ENCODE measurements at regions not wholly inside any gene's neighbourhood (a gene's known extent, or its start where the extent isn't known, plus 50 kb on each side); places are given as distances from the start of the nearest gene placed in this dataset.
"Not testable (repeated sequence)": the region's sequence is repeated elsewhere in the genome, so short reads cannot be mapped to it uniquely, and the experiment has no call there.

DNA sequence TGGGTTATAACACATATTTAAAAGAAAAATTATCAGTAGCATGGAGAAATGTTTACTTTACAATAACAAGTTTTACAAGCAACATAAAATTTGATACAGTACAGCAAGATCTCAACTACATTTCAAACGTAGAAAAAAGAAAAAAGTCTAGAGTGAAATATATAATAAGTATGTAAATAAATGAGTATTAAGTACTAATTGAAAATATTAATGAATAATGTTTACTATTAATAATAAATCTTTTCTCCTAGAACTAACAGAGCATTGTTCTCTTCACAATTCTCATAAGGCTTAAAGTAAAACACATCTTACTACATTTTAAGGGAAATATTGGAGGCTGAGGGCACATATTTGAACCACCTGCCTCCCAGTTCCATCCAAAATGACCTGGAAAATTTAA lies 72.1 kb downstream of the TMEM212 start:
- DNase-seq (no peak), ATAC-seq (no peak)
- ChIA-PET POLR2A (no interaction called here), CTCF (no interaction called here)
- peaks cover 7% of the 10 kb centered on the region for H3K27me3 Mint-ChIP-seq
- no peak for TF ChIP-seq CTCF (IDR thresholded peaks at IDR 0.05)
- H3K9me3 Mint-ChIP-seq, result peaks cover 8% of the 10 kb centered on the region
- no peaks in the 10 kb centered on the region for H3K36me3 Mint-ChIP-seq (ENCODE audit: low read depth)
- H3K27ac Mint-ChIP-seq, result no peak overlapping the region
- H3K4me3 Mint-ChIP-seq, result no peak overlapping the region
- H3K4me1 Mint-ChIP-seq (ENCODE audit: low read depth), result no peaks in the 10 kb centered on the region
- intact Hi-C loops (cut with micrococcal nuclease), result no loop called here

- POLR2A ChIA-PET, result no interaction called here
Observed at GRCh38 chr3:171916888-171917287, 73.7 kb downstream of the TMEM212 start.

DNA sequence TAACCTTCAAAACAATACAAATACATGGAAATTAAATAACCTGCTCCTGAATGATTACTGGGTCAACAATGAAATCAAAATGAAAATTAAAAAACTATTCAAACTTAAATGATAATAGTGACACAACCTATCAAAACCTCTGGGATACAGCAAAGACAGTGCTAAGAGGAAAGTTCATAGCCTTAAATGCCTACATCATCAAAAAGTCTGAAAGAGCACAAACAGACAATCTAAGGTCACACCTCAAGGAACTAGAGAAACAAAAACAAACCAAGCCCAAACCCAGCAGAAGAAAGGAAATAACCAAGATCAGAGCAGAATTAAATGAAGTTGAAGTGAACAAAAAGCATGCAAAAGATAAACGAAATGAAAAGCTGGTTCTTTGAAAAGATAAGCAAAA lies 79.5 kb downstream of the TMEM212 start:
- peaks cover 13% of the 10 kb centered on the region for H3K27me3 Mint-ChIP-seq
- H3K4me3 Mint-ChIP-seq; intact Hi-C loops (cut with micrococcal nuclease); H3K27ac Mint-ChIP-seq; POLR2A ChIA-PET; H3K36me3 Mint-ChIP-seq (ENCODE audit: low read depth); ATAC-seq; H3K4me1 Mint-ChIP-seq (ENCODE audit: low read depth); H3K9me3 Mint-ChIP-seq; DNase-seq; CTCF ChIA-PET: not testable (repeated sequence)

More at GRCh38 chr3:171916888-171917287, 73.7 kb downstream of the TMEM212 start:
- Mint-ChIP-seq H3K4me1 (ENCODE audit: low read depth) (no peaks in the 10 kb centered on the region), H3K4me3 (no peak overlapping the region), H3K9me3 (peaks cover 2% of the 10 kb centered on the region), H3K27me3 (peaks cover 7% of the 10 kb centered on the region), H3K36me3 (ENCODE audit: low read depth) (no peaks in the 10 kb centered on the region), H3K27ac (no peak overlapping the region)
- DNase-seq (no peak), ATAC-seq (no peak)
- intact Hi-C loops (cut with micrococcal nuclease), result no loop called here
- no peak for TF ChIP-seq CTCF (IDR thresholded peaks at IDR 0.05)
- CTCF ChIA-PET, result no interaction called here

GRCh38 chr3:171923668-171924067 lies 80.5 kb downstream of the TMEM212 start:
- DNase-seq, H3K4me3 Mint-ChIP-seq: not testable (repeated sequence)
- CTCF ChIA-PET, result interaction anchor here (1.4 to 1.6 kb wide), 2 partner anchors 377 to 418 kb away, joined by 3 read pairs; no protein-coding TSS in a partner anchor

GRCh38 chr3:171924864-171925263 lies 81.7 kb downstream of the TMEM212 start:
- CTCF ChIA-PET, result interaction anchor here (1.4 kb wide), 1 partner anchor 375 kb away, joined by 3 read pairs; no protein-coding TSS in a partner anchor
- intact Hi-C loops (cut with micrococcal nuclease); DNase-seq; H3K4me1 Mint-ChIP-seq (ENCODE audit: low read depth); H3K4me3 Mint-ChIP-seq; H3K27ac Mint-ChIP-seq; H3K36me3 Mint-ChIP-seq (ENCODE audit: low read depth); H3K27me3 Mint-ChIP-seq; ATAC-seq; POLR2A ChIA-PET: not testable (repeated sequence)
- H3K9me3 Mint-ChIP-seq, result peaks cover 11% of the 10 kb centered on the region

More at GRCh38 chr3:171923668-171924067, 80.5 kb downstream of the TMEM212 start:
- H3K27ac Mint-ChIP-seq; H3K36me3 Mint-ChIP-seq (ENCODE audit: low read depth); ATAC-seq; intact Hi-C loops (cut with micrococcal nuclease); H3K4me1 Mint-ChIP-seq (ENCODE audit: low read depth); POLR2A ChIA-PET: not testable (repeated sequence)
- Mint-ChIP-seq H3K27me3 (peaks cover 12% of the 10 kb centered on the region), H3K9me3 (peaks cover 11% of the 10 kb centered on the region)

DNA sequence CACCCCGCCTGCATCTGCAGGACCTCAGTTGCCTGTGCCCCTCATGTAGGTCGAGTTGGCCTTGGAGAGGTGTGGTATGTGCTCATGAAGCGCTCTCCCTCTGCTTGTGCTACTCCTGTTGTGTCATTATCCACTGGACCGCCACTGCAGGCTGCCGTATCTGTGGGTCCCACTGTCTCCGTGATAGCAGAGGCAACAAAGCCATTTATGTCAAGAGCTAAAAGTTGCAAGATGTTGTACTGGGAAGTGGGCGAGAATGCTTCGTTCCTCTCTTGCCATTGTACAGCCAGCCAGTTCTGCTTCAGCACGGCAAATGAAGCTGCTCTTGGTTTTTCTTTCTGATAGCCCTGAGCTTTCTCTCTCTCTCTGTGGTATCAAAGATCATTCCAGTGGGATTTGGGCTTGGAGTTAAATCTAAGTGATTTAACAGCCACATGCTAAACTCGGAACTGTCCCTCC lies 89.0 kb downstream of the TMEM212 start:
- intact Hi-C loops (cut with micrococcal nuclease), result no loop called here
- no peak for ATAC-seq
- Mint-ChIP-seq H3K27ac (no peak overlapping the region), H3K36me3 (ENCODE audit: low read depth) (no peaks in the 10 kb centered on the region), H3K4me1 (ENCODE audit: low read depth) (peaks cover 5% of the 10 kb centered on the region), H3K4me3 (no peak overlapping the region), H3K27me3 (peaks cover 3% of the 10 kb centered on the region), H3K9me3 (peaks cover 2% of the 10 kb centered on the region)
- ChIA-PET POLR2A (no interaction called here), CTCF (no interaction called here)
- TF ChIP-seq CTCF (IDR thresholded peaks at IDR 0.05), result no peak
- no peak for DNase-seq

DNA sequence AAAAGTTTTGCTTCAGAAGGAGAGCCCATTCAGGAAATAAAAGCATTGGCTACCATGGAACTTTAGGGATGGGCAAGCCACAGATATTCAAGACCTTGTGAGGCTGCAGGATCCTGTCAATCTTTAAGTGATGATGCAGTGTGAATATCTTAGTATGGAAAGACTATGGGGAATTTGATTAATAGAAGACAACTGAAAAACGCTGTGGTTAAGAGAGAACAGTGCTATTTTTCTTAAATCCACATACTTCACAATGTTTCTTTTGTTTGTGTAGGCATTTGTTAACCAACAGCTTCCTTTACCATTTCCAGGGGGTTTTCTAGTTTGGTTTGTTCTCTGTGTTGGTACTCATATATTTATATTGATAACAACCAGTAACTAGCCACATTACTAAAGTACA lies 90.3 kb downstream of the TMEM212 start:
- ChIA-PET POLR2A (no interaction called here), CTCF (no interaction called here)
- no peak for ATAC-seq
- no peak for TF ChIP-seq CTCF (IDR thresholded peaks at IDR 0.05)
- no peak for DNase-seq
- Mint-ChIP-seq H3K4me1 (ENCODE audit: low read depth) (peaks cover 5% of the 10 kb centered on the region), H3K27me3 (peaks cover 1% of the 10 kb centered on the region), H3K27ac (no peak overlapping the region), H3K36me3 (ENCODE audit: low read depth) (no peaks in the 10 kb centered on the region), H3K9me3 (no peaks in the 10 kb centered on the region), H3K4me3 (no peak overlapping the region)
- intact Hi-C loops (cut with micrococcal nuclease), result no loop called here
